Dendritic cell treated with granulocyte-macrophage colony-stimulating factor and Interleukin-4, amounts not matched to agents 40 ng/mL and 50 ng/mL, for 4 days (primary cell): ENCODE measurements at regions not wholly inside any gene's neighbourhood (a gene's known extent, or its start where the extent isn't known, plus 50 kb on each side); places are given as distances from the start of the nearest gene placed in this dataset.

Experiments
- H3K27ac Mint-ChIP-seq: one replicate; pipeline ENCODE4 v1.8.0; 2022; ENCODE audit warnings: mild to moderate bottlenecking, mixed read lengths
- H3K27me3 Mint-ChIP-seq: one replicate; pipeline ENCODE4 v1.8.0; 2022; ENCODE audit warnings: mild to moderate bottlenecking, mixed read lengths
- H3K36me3 Mint-ChIP-seq: one replicate; pipeline ENCODE4 v1.8.0; 2022; ENCODE audit warnings: low read depth, mixed read lengths
- H3K4me1 Mint-ChIP-seq: one replicate; pipeline ENCODE4 v1.8.0; 2022; ENCODE audit warnings: low read depth, mixed read lengths
- H3K4me3 Mint-ChIP-seq: one replicate; pipeline ENCODE4 v1.8.0; 2022; ENCODE audit warnings: mild to moderate bottlenecking, moderate library complexity, mixed read lengths
- H3K9me3 Mint-ChIP-seq: one replicate; pipeline ENCODE4 v1.8.0; 2022; ENCODE audit warnings: mixed read lengths
- intact Hi-C: fragments of 100-400 bp; cut with micrococcal nuclease; formaldehyde crosslinking; loops from one replicate; pipeline ENCODE4 v1.15.0; 2022

- H3K36me3 Mint-ChIP-seq: peaks cover 7% of the 10 kb centered on the region
These were observed 489.8 kb upstream of the FANCL start for GRCh38 chr2:58730764-58731487.

GRCh38 chr2:58727981-58728656 is 487.0 kb upstream of the FANCL start:
- no peaks in the 10 kb centered on the region for H3K27me3 Mint-ChIP-seq
- peaks cover 38% of the 10 kb centered on the region for H3K4me1 Mint-ChIP-seq
- intact Hi-C loops: no loop called here
- H3K27ac Mint-ChIP-seq: no peak overlapping the region
- peaks cover 2% of the 10 kb centered on the region for H3K9me3 Mint-ChIP-seq
- H3K4me3 Mint-ChIP-seq: no peak overlapping the region
- peaks cover 7% of the 10 kb centered on the region for H3K36me3 Mint-ChIP-seq

More at GRCh38 chr2:58730764-58731487, 489.8 kb upstream of the FANCL start:
- Mint-ChIP-seq H3K4me3 (peak overlapping the region; percentile 0), H3K27ac (peak overlapping the region; percentile 62), H3K4me1 (peaks cover 50% of the 10 kb centered on the region), H3K9me3 (peaks cover 5% of the 10 kb centered on the region), H3K27me3 (no peaks in the 10 kb centered on the region)
- intact Hi-C loops: loop anchor here (5.0 to 10.0 kb wide), 2 partner anchors 34 to 126 kb away; no protein-coding TSS in a partner anchor

DNA sequence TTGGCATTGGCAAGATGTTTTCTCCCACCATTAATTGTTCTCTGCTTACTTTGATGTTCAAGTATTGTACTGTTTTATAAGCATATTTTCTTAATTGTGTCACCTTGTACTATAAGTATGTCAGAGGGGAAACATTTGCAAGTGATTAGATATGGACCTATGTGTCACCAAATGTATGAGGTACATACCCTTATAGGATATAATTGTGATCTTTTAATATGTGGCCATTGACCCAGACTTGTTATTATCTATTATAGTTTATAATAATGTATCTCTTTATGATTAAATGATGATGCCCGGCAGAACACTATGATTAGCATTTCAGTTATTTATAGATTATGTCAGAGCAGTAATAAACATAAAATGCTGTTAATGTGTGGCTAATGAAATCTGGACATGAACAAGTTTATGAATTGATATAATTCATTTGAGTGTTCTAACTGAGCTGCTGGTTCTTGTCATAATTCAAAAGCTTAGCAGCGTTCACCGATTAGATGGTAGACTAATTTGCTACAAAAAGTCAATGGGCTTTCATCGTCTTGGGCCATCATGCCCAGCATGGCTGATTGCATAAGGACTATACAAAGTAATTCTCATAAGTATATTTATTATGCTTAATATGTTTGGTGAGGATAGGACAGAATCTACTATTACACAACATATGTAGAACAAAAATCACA is 480.9 kb upstream of the FANCL start:
- H3K9me3 Mint-ChIP-seq: peaks cover under 1% of the 10 kb centered on the region
- no peaks in the 10 kb centered on the region for H3K27me3 Mint-ChIP-seq
- intact Hi-C loops: no loop called here
- no peak overlapping the region for H3K4me3 Mint-ChIP-seq
- no peaks in the 10 kb centered on the region for H3K4me1 Mint-ChIP-seq
- no peaks in the 10 kb centered on the region for H3K36me3 Mint-ChIP-seq
- no peak overlapping the region for H3K27ac Mint-ChIP-seq

DNA sequence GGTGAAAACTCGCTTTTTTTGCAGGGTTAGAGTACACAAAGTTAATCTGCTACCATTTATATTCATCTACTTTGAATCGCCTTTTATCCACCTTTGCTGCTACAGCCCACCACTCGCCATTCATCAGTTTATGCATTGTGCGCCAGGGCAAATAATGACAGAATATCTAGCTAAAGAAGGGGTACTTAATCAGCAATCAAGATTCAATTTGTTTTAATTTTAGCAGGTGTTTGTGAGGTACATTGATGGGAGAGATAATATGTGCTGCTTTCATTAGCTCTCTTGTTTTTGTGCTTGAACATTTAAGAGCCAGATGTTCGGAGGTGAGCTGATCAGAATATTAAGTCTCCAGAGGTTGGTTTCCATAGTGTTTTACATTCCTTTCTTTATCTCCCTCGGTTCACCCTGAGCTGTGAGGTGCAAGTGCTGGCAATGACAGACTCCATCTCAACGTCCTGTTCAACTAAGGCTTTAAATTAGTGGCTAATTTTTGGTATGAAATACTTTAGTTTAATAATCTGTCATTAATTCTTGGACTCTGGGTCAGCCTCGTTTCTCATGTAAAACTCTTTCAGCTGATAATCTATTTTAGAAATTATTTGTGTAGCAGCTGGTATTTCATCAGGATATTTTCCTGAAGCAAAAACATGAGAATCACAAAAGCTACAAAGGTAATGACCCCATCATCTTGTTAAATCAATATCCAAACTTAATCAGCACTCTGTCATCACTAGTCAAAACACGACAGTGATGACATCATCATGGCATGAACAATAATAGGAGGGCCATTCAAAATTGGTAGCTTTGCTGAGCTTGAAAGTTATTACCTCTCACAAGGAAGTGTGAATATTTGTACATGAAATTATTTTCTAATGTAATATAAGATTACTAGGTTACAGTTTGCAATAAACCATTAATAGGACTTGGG is 479.9 kb upstream of the FANCL start:
- Mint-ChIP-seq H3K4me3 (no peak overlapping the region), H3K4me1 (no peaks in the 10 kb centered on the region), H3K36me3 (no peaks in the 10 kb centered on the region), H3K9me3 (peaks cover 10% of the 10 kb centered on the region), H3K27me3 (no peaks in the 10 kb centered on the region), H3K27ac (no peak overlapping the region)
- intact Hi-C loops: no loop called here

GRCh38 chr2:58720033-58720769 is 479.1 kb upstream of the FANCL start:
- peaks cover 13% of the 10 kb centered on the region for H3K9me3 Mint-ChIP-seq
- peaks cover 6% of the 10 kb centered on the region for H3K4me1 Mint-ChIP-seq
- intact Hi-C loops: no loop called here
- no peaks in the 10 kb centered on the region for H3K27me3 Mint-ChIP-seq
- no peak overlapping the region for H3K27ac Mint-ChIP-seq
- no peak overlapping the region for H3K4me3 Mint-ChIP-seq
- H3K36me3 Mint-ChIP-seq: no peaks in the 10 kb centered on the region

DNA sequence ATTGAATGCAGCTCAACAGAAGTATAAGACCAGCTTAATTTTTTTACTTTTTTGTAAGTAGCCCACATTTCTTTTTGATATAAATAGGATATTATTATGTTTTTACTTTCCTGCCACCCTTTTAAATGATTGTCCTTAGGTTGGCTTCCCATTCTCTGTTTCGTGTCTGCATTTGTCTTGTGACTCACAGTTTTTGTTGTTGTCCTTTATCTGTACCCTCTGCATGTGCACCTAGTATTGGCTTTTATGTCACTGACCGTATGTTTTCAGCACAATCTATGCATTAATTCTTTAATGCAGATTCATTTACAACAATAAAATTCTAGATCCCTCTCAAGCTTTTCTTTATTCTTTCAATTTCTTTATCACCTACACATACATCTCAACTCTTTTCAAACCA is 474.2 kb upstream of the FANCL start:
- peaks cover 21% of the 10 kb centered on the region for H3K9me3 Mint-ChIP-seq
- no peak overlapping the region for H3K4me3 Mint-ChIP-seq
- H3K36me3 Mint-ChIP-seq: no peaks in the 10 kb centered on the region
- no peaks in the 10 kb centered on the region for H3K27me3 Mint-ChIP-seq
- intact Hi-C loops: no loop called here
- peaks cover 6% of the 10 kb centered on the region for H3K4me1 Mint-ChIP-seq
- no peak overlapping the region for H3K27ac Mint-ChIP-seq

DNA sequence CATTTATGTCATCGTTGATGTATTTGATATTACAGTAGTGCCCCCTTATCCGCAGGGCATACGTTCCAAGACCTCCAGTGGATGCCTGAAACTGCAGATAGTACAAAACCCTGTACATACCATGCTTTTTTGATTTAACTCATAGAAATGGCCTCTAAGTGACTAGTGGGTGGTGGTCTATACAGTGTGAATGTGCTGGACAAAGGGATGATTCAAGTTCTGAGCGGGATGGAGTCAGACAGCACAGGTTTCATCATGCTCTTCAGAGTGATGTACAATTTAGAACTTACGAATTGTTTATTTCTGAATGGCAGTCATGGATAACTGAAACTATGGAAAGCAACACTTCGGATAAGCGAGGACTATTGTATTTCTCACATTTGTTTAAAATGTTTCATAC is 473.1 kb upstream of the FANCL start:
- Mint-ChIP-seq H3K36me3 (no peaks in the 10 kb centered on the region), H3K4me3 (no peak overlapping the region), H3K4me1 (peaks cover 15% of the 10 kb centered on the region), H3K27ac (no peak overlapping the region), H3K9me3 (peaks cover 26% of the 10 kb centered on the region), H3K27me3 (no peaks in the 10 kb centered on the region)
- intact Hi-C loops: no loop called here

DNA sequence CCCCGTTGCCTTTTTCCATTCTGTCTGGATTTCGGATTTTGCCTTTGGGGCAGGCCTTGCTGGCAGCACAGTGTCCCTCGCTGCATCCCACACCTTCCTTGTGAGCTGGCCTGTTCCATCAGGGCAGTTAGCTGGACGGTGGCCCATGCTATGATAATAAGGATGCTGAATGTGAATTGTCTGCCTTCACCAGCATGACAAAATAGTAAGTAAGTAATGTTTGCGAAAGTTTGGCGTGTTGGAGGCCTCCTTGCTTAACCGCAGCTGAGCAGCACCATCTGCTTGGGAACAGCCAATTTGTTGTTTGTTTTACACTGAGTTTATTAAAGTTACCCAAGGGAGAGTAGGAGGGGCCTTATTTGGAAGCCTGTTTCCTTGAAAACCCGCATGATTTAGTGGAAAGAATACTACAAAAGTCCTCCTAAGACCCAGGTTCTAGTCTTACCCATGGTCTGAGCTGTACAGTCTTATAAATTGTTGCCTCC is 469.7 kb upstream of the FANCL start:
- H3K27me3 Mint-ChIP-seq: no peaks in the 10 kb centered on the region
- no peak overlapping the region for H3K27ac Mint-ChIP-seq
- no peaks in the 10 kb centered on the region for H3K36me3 Mint-ChIP-seq
- no peak overlapping the region for H3K4me3 Mint-ChIP-seq
- peaks cover 18% of the 10 kb centered on the region for H3K4me1 Mint-ChIP-seq
- H3K9me3 Mint-ChIP-seq: peaks cover 27% of the 10 kb centered on the region
- intact Hi-C loops: no loop called here

GRCh38 chr2:58709687-58710354 is 468.7 kb upstream of the FANCL start:
- H3K4me1 Mint-ChIP-seq: peaks cover 21% of the 10 kb centered on the region
- H3K9me3 Mint-ChIP-seq: peaks cover 26% of the 10 kb centered on the region
- H3K4me3 Mint-ChIP-seq: no peak overlapping the region
- intact Hi-C loops: no loop called here
- no peaks in the 10 kb centered on the region for H3K27me3 Mint-ChIP-seq
- H3K36me3 Mint-ChIP-seq: no peaks in the 10 kb centered on the region
- no peak overlapping the region for H3K27ac Mint-ChIP-seq

DNA sequence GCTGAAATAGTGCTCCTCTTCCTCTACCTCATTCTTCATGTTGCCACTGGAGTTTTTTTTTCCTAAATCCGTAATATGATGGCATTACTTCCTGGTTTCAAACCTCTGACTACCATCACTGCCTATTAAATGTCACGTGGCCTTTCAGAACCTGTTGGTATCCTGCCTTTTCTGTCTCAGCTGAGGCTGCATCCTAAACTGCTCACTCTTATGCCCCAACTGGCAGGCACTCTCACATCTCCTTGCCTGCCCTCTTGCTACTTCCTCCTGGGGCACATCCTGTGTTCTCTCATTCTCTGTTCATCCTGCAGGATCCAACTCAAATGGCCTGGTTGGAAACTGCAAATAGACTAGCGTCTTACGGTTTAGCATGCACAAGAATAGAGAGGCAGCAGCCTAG is 468.1 kb upstream of the FANCL start:
- H3K36me3 Mint-ChIP-seq: no peaks in the 10 kb centered on the region
- H3K4me1 Mint-ChIP-seq: peaks cover 25% of the 10 kb centered on the region
- no peaks in the 10 kb centered on the region for H3K27me3 Mint-ChIP-seq
- no peak overlapping the region for H3K4me3 Mint-ChIP-seq
- H3K9me3 Mint-ChIP-seq: peaks cover 25% of the 10 kb centered on the region
- intact Hi-C loops: no loop called here
- no peak overlapping the region for H3K27ac Mint-ChIP-seq

DNA sequence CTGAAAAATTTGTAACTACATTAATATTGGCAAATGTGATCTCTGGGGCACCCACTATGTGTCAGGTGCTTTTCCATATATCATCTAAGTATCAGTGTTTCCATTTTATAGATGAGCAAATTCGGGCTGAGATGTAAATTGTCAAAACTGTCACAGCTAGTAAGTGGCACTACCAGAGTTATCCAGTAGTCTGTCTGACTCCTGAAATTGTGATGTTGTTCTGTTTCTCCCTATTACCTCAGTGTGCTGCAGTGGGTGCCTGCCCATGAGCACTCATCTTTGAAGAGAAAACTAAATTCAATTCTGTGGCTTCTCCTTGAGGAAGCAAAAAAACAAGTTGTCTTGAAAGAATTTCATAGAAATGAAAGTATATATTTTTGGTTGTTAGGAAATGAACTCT is 467.4 kb upstream of the FANCL start:
- Mint-ChIP-seq H3K4me3 (no peak overlapping the region), H3K4me1 (peaks cover 25% of the 10 kb centered on the region), H3K27ac (no peak overlapping the region), H3K27me3 (no peaks in the 10 kb centered on the region), H3K36me3 (no peaks in the 10 kb centered on the region), H3K9me3 (peaks cover 18% of the 10 kb centered on the region)
- intact Hi-C loops: no loop called here

DNA sequence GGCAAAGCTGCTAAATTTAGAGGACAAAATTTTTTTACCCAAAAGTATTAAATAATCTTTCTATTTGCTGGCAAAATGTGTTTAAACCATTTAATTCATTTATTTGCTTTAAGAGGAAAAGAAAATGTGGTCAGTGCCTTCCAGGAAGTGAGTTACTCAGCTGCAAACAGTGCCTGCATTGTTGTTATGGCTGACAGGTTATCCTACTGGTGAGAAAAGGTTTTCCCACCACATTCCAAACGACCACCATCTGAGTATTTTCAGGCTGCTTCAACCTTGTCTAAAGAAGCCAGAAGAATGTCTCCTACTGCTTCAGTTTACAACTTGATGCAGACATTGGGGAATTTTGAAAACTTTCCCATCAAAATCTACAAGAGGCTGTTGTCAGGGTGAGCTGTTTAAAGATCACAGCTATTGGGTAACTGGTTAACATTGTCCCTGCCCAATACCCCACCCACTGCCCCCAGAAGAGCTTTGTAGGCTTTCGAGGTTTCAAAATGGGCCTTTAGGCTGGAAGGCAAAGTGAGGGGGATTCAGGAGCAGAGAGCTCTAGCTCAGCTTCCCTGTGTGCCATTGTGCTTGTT is 461.3 kb upstream of the FANCL start:
- Mint-ChIP-seq H3K9me3 (peaks cover 19% of the 10 kb centered on the region), H3K36me3 (peaks cover 11% of the 10 kb centered on the region), H3K4me1 (peaks cover 37% of the 10 kb centered on the region), H3K27me3 (no peaks in the 10 kb centered on the region), H3K27ac (peak overlapping the region; percentile 34), H3K4me3 (no peak overlapping the region)
- intact Hi-C loops: no loop called here
